ENCODE measurements at regions not wholly inside any gene's neighbourhood (a gene's known extent, or its start where the extent isn't known, plus 50 kb on each side); places are given as distances from the start of the nearest gene placed in this dataset.

- DNase-seq, result no peak
Measured at GRCh38 chr5:4082966-4083564, 487.4 kb downstream of the IRX1 start.

DNA sequence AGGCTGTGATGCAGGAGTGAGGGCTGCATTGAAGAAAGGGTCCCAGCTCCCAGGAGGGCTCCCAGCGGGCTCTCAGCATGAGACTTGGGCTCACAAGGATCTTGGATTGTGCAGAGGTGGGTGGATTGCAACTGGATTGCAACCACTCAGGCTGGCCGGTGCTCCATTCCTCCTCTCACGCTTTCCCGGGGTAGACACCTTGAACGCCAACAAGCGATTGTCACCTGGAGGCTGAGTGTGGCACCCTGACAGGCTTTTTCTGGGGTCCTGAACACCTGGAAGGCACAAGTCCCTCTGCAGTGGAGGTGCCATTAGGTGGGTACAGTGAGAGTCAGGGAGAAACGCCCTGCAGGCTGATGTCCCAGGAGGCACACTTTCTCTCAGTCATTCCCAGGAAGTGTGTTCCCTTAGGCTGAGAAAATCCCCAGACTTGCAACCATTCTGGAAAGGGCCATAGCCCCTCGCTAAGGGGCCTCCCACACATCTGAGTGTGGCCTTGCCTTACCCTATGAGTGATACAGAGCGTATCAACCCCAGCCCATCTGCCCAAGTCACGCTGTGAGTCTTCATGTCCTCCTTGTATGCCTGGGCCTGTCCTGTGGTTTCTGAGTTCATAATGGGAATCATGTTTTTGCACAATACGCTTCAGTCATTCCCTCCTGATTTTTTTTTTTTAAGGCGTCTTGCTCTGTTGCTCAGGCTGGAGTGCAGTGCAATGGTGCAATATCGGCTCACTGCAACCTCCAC is 488.1 kb downstream of the IRX1 start:
- no peak for DNase-seq

DNA sequence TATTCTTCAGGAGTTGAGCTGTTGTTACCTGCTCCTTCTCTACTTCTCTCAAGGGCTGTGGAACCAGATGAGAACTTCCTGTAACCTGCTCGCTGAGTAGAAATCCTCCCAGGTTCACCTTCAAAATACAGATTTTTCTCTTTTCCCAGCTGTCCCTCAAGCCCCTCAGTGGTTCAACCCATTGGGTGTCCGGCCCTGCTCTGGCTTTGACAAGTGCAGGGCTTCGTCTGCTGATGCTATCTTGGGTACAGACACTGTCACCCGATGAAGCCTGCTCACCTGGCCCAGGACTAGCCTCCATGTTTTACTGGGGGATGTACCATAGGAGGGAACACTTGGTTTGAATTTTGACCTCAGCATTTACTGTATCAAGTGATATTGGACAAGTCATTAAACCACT is 490.4 kb downstream of the IRX1 start:
- DNase-seq, result no peak

DNA sequence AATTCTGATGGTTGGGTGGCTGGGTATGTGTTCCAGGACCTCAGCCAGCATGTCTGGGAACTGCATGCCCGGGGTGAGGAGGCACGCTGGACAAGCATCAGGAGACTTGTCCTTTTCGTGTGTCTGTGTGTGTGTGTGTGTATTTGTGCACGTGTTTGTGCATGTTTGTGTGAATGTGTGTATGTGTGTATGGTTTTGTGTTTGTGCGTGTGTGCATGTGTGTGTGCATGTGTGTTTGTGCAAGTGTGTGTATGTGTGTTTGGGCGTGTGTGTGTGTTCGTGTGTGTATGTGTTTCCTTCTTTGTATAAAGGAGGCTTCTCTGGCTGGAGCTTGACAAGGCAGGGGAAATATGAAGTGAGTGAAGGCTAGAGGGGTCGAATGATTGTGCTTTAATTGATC is 491.5 kb downstream of the IRX1 start:
- no peak for DNase-seq

DNA sequence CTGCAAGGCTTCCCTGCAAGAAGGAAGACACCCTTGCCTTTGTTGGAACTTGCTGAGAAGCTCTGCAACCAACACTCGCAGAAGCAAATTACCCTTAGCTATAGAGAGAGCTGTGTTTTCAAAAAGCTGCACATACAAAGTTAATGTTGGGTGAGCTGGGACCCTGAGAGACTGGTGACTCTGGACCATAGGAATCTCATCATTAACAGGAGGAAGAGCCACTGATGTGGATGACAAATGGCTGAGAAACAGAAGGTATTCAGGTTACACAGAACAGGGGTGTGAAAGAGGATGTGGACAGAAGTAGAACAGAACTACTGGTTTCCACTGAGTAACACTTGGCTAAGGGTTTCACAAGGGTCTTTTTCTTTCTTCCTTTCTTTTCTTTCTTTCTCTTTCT is 493.5 kb downstream of the IRX1 start:
- no peak for DNase-seq

DNA sequence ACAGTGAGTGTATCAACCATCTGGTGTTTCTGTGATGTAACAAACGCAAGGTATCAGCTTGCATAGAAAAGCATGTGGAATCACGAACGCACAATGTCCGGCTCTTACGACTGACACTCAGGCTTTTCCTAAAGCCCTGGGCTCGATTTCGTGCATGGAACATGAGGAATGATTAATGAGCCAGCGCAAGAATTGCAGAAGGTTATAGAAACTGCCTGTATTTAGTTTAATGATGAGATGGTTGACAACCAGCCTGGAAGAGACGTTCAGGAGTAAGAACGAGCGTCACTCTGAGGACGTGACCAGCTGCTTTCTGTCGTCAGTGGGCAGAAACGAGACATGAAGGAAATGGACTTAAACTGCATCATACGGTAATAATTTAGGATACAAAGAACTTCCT is 497.6 kb downstream of the IRX1 start:
- DNase-seq, result no peak

DNA sequence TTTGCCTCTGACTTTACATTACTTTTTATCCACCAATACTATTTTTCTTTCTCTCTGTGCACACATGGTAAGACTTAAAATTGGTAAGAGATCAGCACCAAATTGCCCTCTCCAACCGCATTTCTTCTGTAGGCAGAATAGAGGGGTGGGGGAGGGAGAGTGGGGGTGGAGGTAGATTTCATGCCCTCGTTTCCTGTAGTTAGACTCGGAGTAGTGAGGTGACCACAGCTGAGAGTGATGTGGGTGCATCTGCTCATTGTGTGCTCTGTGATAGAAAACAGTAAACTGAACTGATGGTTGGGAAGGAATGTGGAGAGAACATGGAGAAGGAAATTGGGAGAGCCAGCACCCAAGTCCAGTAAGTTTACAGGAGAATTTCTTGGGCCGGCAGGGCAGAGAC is 498.3 kb downstream of the IRX1 start:
- DNase-seq, result no peak

DNA sequence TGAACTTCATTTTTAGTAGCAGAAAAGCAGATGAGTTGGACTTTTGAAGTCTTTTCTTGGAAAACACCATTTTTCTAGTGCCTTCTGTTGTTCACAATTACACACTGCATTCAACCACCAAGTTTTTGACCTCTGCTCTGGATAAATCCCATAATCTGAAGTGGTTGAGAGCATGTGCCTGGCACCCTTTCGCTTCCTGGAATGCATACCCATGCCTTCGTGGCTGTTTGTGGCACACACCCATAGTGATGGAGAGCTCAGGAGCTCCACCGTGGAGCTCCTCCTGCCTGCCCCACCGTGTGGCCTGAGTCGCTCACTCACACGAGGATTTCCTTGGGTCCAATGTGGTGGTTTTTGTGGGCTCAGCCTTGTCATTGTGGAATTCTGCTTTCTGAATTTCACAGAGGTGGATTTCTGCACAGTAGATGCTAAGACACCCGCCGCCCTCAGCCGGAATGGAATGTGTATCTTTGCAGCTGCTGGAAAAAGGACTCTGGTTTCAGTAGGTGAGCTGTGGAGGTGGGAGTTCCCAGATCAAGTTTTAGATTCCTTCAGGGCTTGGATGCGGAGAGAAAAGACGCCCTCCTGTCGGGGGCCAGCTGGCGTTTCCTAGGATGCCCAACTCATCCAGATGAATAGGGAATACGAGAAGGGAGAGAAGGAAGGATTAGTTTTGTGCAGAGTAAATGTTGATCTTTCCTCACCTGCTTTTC is 500.4 kb downstream of the IRX1 start:
- DNase-seq, result no peak

- no peak for DNase-seq
Measured at GRCh38 chr5:4097199-4097598, 501.6 kb downstream of the IRX1 start.

GRCh38 chr5:4098226-4098625 is 502.6 kb downstream of the IRX1 start:
- no peak for DNase-seq

DNA sequence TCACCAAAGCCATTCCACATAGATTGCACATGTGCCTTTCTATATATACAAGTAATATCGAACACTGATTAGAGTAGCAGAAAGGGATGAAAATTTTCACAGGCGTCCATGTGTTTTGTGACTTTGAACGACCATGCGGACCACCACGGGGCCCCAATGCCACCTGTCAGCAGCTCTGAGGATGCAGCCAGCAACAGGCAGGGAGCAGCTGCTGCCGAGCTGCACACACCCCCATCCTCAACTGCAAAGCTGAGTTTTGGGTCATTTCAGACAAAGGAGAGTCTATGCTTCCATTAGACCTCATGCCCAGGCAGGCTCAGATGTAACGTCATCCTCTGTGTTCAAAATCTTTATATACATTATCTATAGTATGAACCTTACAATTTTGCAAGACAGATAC is 503.8 kb downstream of the IRX1 start:
- DNase-seq, result no peak

GRCh38 chr5:4100739-4101138 is 505.1 kb downstream of the IRX1 start:
- no peak for DNase-seq

DNA sequence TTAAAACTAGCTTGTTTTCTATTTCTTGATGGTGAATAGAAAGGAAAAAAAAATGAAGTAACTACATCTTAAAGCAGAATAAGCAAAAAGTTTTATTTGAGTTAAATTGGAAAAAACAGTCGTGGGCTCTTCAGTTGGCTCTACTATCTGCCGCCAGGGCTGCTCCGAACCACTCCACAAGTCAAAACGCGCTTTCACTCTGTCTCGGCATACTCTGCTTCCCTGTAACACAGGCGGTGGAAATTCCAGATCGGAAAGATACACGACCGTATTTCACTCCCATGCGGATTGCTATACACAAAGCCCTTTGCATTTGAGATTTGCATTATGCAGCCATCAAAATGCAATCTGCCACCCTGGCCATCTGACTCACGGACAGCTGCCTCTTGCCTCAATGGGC is 505.6 kb downstream of the IRX1 start:
- no peak for DNase-seq

DNA sequence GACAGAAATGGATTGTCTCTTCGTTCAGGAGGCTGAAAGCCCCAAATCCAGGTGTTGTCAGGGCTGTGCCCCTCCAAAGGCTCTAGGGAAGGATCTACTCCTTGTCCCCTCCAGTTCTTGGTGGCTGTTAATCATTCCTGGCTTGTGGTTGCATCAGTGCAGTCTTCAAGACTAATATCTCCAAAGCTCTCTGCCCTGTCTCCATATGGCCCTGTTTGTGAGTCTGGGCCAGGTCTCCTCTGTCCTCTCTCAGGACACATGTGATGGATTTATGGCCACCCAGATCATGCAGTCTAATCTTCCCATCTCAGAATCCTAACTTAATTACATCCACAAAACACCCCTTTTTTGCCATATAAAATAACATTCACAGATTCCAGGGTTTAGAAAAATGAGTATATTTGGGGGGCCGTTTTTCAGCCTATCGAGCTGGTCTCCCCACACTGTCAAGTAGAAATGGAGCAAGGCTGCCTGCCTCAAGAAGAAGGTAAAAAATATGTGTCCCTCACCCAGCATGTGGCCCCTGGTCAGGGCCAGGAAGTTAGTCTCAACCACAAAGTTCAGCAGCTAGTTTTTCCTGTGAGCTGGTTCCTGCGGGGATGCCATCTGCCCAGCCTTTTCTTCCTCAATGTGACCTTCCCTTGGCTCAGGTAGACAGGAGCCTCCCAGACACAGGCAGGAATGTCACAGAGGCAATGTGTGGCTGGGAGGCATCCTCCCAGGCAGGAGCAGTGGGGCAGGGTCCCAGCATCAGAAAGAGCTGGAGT is 509.4 kb downstream of the IRX1 start:
- no peak for DNase-seq

GRCh38 chr5:4108690-4109089 is 513.1 kb downstream of the IRX1 start:
- no peak for DNase-seq

- no peak for DNase-seq
Measured at GRCh38 chr5:4113426-4113825, 517.8 kb downstream of the IRX1 start.

- DNase-seq, result no peak
Measured at GRCh38 chr5:4113905-4114304, 518.3 kb downstream of the IRX1 start.

- DNase-seq, result no peak
Measured at GRCh38 chr5:4114452-4114851, 518.8 kb downstream of the IRX1 start.

GRCh38 chr5:4116834-4117233 is 521.2 kb downstream of the IRX1 start:
- DNase-seq, result no peak

DNA sequence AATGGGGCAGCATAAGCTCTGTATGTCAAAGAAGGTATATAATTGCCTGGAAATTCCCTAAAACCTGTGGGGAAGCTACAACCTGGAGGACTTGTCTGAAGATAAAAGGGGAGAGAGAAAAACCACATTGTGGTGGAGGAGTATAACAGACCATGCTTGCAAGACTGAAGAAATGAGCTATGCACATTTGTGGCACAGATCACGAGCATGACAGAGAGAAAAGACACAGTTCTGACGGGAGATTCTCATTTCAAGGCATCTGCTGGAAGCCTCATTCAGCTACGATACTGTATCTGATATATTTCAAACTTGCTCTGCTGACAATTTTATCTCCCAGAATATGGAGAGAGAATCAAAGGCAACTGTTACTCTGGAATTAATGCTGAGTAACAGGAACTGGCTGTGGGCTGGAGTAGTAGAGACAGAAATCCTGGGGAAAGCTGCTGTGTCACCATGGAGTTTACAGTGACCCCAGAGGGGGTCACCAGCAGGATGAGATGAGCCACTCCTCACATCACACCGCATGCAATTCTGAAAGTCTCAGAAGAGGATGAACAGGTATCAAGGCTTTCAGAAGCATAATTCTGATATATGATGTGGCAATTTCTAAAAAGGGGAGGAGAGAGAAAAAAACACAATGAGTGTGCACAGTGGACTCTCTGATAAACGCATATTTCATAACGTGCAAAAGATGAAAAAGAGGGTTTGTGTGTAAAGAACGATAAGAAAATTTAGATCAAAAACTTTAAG is 528.8 kb downstream of the IRX1 start:
- no peak for DNase-seq

GRCh38 chr5:4128994-4129393 is 533.4 kb downstream of the IRX1 start:
- no peak for DNase-seq

- DNase-seq, result no peak
Measured at GRCh38 chr5:4129523-4129922, 533.9 kb downstream of the IRX1 start.

DNA sequence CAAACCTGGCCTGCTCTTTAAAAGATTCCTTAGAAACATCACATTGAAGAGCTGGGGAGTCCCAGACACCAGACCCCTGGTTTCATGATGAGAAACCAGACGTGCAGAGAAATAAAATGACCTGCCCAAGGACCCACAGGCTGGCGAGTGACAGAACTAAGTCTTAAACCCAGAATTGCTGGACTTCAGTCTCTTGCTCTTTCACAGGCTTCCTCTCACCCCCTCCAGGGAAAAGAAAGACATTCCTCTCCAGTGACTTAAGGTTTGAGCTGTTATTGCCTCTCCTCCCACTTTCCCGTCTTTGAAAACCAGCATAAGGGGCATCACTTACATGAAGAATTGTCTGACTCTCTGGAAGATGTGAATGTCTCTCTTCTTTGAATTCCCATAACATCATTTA is 535.2 kb downstream of the IRX1 start:
- no peak for DNase-seq
